ENCODE measurements at regions not wholly inside any gene's neighbourhood (a gene's known extent, or its start where the extent isn't known, plus 50 kb on each side); places are given as distances from the start of the nearest gene placed in this dataset.

GRCh38 chr7:19268737-19269136 is 123.5 kb upstream of the FERD3L start:
- Histone ChIP-seq H3K27me3 (ENCODE audit: insufficient read depth, low read length) (no peaks in the 10 kb centered on the region), H3K4me3 (ENCODE audit: insufficient read depth, low read depth, low read length) (no peak overlapping the region), H3K9me3 (ENCODE audit: insufficient read depth, low read depth, low read length) (no peaks in the 10 kb centered on the region), H3K4me1 (ENCODE audit: insufficient read depth, low read length) (no peaks in the 10 kb centered on the region), H3K9ac (ENCODE audit: low read length) (no peak overlapping the region), H2AFZ (ENCODE audit: low read depth, low read length) (no peak overlapping the region), H3K79me2 (ENCODE audit: insufficient read depth, low read length) (no peaks in the 10 kb centered on the region), H3K4me2 (ENCODE audit: low read length) (no peak overlapping the region), H4K20me1 (ENCODE audit: insufficient read depth, low read length) (no peaks in the 10 kb centered on the region), H3K36me3 (ENCODE audit: insufficient read depth, low read length) (no peaks in the 10 kb centered on the region), H3K27ac (ENCODE audit: low read depth, low read length) (no peak overlapping the region)
- FAIRE-seq (no peak), DNase-seq (ENCODE audit: low read depth) (no peak)
- H3K27me3 Mint-ChIP-seq (ENCODE audit: low read depth, unreplicated experiment): no peaks in the 10 kb centered on the region
- no peaks in the 10 kb centered on the region for H3K4me1 Mint-ChIP-seq (ENCODE audit: low read depth, unreplicated experiment)
- TF ChIP-seq EZH2 (IDR thresholded peaks at IDR 0.05; ENCODE audit: insufficient read depth, low read length): no peak
- no peak for TF ChIP-seq CTCF (IDR thresholded peaks at IDR 0.05; ENCODE audit: insufficient read depth, low read depth, low read length)
- no peak overlapping the region for H3K4me3 Mint-ChIP-seq (ENCODE audit: unreplicated experiment)
- no peaks in the 10 kb centered on the region for H3K36me3 Mint-ChIP-seq (ENCODE audit: low read depth, unreplicated experiment)
- H3K9me3 Mint-ChIP-seq (ENCODE audit: unreplicated experiment): peaks cover 3% of the 10 kb centered on the region
- no peak overlapping the region for H3K27ac Mint-ChIP-seq (ENCODE audit: unreplicated experiment)

- Mint-ChIP-seq H3K36me3 (ENCODE audit: low read depth, unreplicated experiment) (no peaks in the 10 kb centered on the region), H3K27me3 (ENCODE audit: low read depth, unreplicated experiment) (no peaks in the 10 kb centered on the region), H3K9me3 (ENCODE audit: unreplicated experiment) (no peaks in the 10 kb centered on the region), H3K27ac (ENCODE audit: unreplicated experiment) (no peak overlapping the region), H3K4me1 (ENCODE audit: low read depth, unreplicated experiment) (no peaks in the 10 kb centered on the region), H3K4me3 (ENCODE audit: unreplicated experiment) (no peak overlapping the region)
- H2AFZ ChIP-seq (ENCODE audit: low read depth, low read length): no peak overlapping the region
- TF ChIP-seq EZH2 (IDR thresholded peaks at IDR 0.05; ENCODE audit: insufficient read depth, low read length) (no peak), CTCF (IDR thresholded peaks at IDR 0.05; ENCODE audit: insufficient read depth, low read depth, low read length) (no peak)
- no peaks in the 10 kb centered on the region for H3K36me3 ChIP-seq (ENCODE audit: insufficient read depth, low read length)
- H3K27ac ChIP-seq (ENCODE audit: low read depth, low read length): no peak overlapping the region
- DNase-seq (ENCODE audit: low read depth) (no peak), FAIRE-seq (no peak)
- no peaks in the 10 kb centered on the region for H3K9me3 ChIP-seq (ENCODE audit: insufficient read depth, low read depth, low read length)
- H3K27me3 ChIP-seq (ENCODE audit: insufficient read depth, low read length): no peaks in the 10 kb centered on the region
- H3K4me1 ChIP-seq (ENCODE audit: insufficient read depth, low read length): no peaks in the 10 kb centered on the region
- H3K4me3 ChIP-seq (ENCODE audit: insufficient read depth, low read depth, low read length): no peak overlapping the region
- H3K79me2 ChIP-seq (ENCODE audit: insufficient read depth, low read length): no peaks in the 10 kb centered on the region
- H3K4me2 ChIP-seq (ENCODE audit: low read length): no peak overlapping the region
- no peak overlapping the region for H3K9ac ChIP-seq (ENCODE audit: low read length)
- no peaks in the 10 kb centered on the region for H4K20me1 ChIP-seq (ENCODE audit: insufficient read depth, low read length)
Measured at GRCh38 chr7:19262826-19263225, 117.6 kb upstream of the FERD3L start.

GRCh38 chr7:19249281-19249680 is 104.1 kb upstream of the FERD3L start:
- H3K4me3 ChIP-seq (ENCODE audit: insufficient read depth, low read depth, low read length): no peak overlapping the region
- FAIRE-seq (no peak), DNase-seq (ENCODE audit: low read depth) (peak; percentile 4)
- peaks cover 9% of the 10 kb centered on the region for H3K4me1 ChIP-seq (ENCODE audit: insufficient read depth, low read length)
- H2AFZ ChIP-seq (ENCODE audit: low read depth, low read length): no peak overlapping the region
- no peaks in the 10 kb centered on the region for H3K36me3 ChIP-seq (ENCODE audit: insufficient read depth, low read length)
- TF ChIP-seq EZH2 (IDR thresholded peaks at IDR 0.05; ENCODE audit: insufficient read depth, low read length) (no peak), CTCF (IDR thresholded peaks at IDR 0.05; ENCODE audit: insufficient read depth, low read depth, low read length) (no peak)
- no peaks in the 10 kb centered on the region for H3K27me3 ChIP-seq (ENCODE audit: insufficient read depth, low read length)
- H3K27ac ChIP-seq (ENCODE audit: low read depth, low read length): no peak overlapping the region
- no peak overlapping the region for H3K9ac ChIP-seq (ENCODE audit: low read length)
- peak overlapping the region; percentile 47 for H3K4me2 ChIP-seq (ENCODE audit: low read length)
- Mint-ChIP-seq H3K36me3 (ENCODE audit: low read depth, unreplicated experiment) (peaks cover 3% of the 10 kb centered on the region), H3K27me3 (ENCODE audit: low read depth, unreplicated experiment) (no peaks in the 10 kb centered on the region), H3K27ac (ENCODE audit: unreplicated experiment) (peak overlapping the region; percentile 92), H3K4me3 (ENCODE audit: unreplicated experiment) (no peak overlapping the region), H3K4me1 (ENCODE audit: low read depth, unreplicated experiment) (peaks cover 18% of the 10 kb centered on the region), H3K9me3 (ENCODE audit: unreplicated experiment) (peaks cover 1% of the 10 kb centered on the region)
- no peaks in the 10 kb centered on the region for H3K79me2 ChIP-seq (ENCODE audit: insufficient read depth, low read length)
- H3K9me3 ChIP-seq (ENCODE audit: insufficient read depth, low read depth, low read length): no peaks in the 10 kb centered on the region
- no peaks in the 10 kb centered on the region for H4K20me1 ChIP-seq (ENCODE audit: insufficient read depth, low read length)
